PFSK-1 (cell line): ENCODE measurements at regions not wholly inside any gene's neighbourhood (a gene's known extent, or its start where the extent isn't known, plus 50 kb on each side); places are given as distances from the start of the nearest gene placed in this dataset.
A peak's percentile ranks its signal among the peaks of the same experiment; 100 is the strongest.

ENCODE experiments used
- FOXP2 ChIP-seq: optimal IDR thresholded peaks from 2 replicates; pipeline ENCODE3; 2011; ENCODE audit warnings: borderline replicate concordance, control low read depth, inconsistent platforms; ENCODE audit not compliant: insufficient read depth; ENCODE audit errors: extremely low read length, extremely low read depth
- POLR2AphosphoS5 ChIP-seq: IDR thresholded peaks from 2 replicates; pipeline ENCODE4 v1.6.1; 2012; ENCODE audit warnings: low read depth, mild to moderate bottlenecking, control low read depth, low read length, moderate library complexity
- SIN3A ChIP-seq: IDR thresholded peaks from 2 replicates; pipeline ENCODE4 v1.6.1; 2012; ENCODE audit warnings: mild to moderate bottlenecking, low read length, moderate library complexity, borderline replicate concordance; ENCODE audit not compliant: insufficient read depth
- TAF1 ChIP-seq: IDR thresholded peaks from 2 replicates; pipeline ENCODE4 v1.6.1; 2012; ENCODE audit warnings: low read length, control low read depth, borderline replicate concordance; ENCODE audit not compliant: insufficient read depth
- TF ChIP-seq, protein P1 (sequence below), 2 experiments: IDR thresholded peaks; 2 replicates each; pipeline versions ENCODE4 v1.6.1 to v1.8.0; 2011 to 2012; ENCODE audit warnings: low read depth in 2 of 2, low read length in 2 of 2, control low read depth in 1 of 2, inconsistent platforms in 1 of 2, mild to moderate bottlenecking in 1 of 2, moderate library complexity in 1 of 2; ENCODE audit not compliant: insufficient read depth in 1 of 2

DNA sequence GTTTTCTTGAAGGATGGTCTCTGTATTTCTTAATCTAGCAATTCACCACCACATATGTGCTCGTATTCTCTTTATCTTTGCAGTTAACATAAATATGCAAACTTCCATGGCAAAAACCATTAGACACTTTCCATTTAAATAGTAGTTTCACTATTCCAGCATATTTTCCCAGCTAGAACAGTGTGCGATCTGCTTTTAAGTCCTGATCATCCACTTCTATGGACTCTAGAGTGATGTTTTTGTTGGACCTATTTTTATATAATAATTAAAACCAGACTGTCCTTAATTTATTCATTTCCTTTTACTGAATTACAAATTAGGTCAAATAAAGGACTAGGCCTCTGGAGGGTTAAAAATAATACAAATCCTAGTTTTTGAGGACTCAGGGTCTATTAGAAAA lies 418.4 kb upstream of the TRIB2 start:
- no peak for TF ChIP-seq POLR2AphosphoS5
- TF ChIP-seq TAF1, result no peak
- TF ChIP-seq, protein P1, sequence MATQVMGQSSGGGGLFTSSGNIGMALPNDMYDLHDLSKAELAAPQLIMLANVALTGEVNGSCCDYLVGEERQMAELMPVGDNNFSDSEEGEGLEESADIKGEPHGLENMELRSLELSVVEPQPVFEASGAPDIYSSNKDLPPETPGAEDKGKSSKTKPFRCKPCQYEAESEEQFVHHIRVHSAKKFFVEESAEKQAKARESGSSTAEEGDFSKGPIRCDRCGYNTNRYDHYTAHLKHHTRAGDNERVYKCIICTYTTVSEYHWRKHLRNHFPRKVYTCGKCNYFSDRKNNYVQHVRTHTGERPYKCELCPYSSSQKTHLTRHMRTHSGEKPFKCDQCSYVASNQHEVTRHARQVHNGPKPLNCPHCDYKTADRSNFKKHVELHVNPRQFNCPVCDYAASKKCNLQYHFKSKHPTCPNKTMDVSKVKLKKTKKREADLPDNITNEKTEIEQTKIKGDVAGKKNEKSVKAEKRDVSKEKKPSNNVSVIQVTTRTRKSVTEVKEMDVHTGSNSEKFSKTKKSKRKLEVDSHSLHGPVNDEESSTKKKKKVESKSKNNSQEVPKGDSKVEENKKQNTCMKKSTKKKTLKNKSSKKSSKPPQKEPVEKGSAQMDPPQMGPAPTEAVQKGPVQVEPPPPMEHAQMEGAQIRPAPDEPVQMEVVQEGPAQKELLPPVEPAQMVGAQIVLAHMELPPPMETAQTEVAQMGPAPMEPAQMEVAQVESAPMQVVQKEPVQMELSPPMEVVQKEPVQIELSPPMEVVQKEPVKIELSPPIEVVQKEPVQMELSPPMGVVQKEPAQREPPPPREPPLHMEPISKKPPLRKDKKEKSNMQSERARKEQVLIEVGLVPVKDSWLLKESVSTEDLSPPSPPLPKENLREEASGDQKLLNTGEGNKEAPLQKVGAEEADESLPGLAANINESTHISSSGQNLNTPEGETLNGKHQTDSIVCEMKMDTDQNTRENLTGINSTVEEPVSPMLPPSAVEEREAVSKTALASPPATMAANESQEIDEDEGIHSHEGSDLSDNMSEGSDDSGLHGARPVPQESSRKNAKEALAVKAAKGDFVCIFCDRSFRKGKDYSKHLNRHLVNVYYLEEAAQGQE (IDR thresholded peaks at IDR 0.05; ENCODE audit: insufficient read depth in 1 of 2, low read depth in 2 of 2, low read length in 2 of 2), result no peak
- TF ChIP-seq FOXP2, result no peak
- no peak for TF ChIP-seq SIN3A

DNA sequence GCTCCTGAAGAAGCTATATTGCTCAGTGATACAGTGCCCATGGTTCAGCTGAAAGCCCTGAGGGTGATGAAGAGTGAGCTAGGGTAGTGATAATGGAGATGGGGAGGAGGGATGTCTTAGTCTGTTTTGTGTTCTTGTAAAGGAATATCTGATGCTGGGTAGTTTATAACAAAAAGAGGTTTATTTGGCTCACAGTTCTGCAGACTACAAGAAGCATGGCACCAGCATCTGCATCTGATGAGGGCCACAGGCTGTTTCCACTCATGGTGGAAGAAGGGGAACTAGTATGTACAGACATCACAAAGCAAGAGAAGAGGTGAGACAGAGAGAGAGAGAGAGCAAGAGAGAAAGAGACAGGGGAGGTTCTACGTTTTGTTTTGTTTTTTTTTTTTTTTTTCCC lies 417.3 kb upstream of the TRIB2 start:
- TF ChIP-seq FOXP2, result no peak
- no peak for TF ChIP-seq POLR2AphosphoS5
- TF ChIP-seq SIN3A, result no peak
- TF ChIP-seq, protein P1 (IDR thresholded peaks at IDR 0.05; ENCODE audit: insufficient read depth in 1 of 2, low read depth in 2 of 2, low read length in 2 of 2), result no peak
- no peak for TF ChIP-seq TAF1

DNA sequence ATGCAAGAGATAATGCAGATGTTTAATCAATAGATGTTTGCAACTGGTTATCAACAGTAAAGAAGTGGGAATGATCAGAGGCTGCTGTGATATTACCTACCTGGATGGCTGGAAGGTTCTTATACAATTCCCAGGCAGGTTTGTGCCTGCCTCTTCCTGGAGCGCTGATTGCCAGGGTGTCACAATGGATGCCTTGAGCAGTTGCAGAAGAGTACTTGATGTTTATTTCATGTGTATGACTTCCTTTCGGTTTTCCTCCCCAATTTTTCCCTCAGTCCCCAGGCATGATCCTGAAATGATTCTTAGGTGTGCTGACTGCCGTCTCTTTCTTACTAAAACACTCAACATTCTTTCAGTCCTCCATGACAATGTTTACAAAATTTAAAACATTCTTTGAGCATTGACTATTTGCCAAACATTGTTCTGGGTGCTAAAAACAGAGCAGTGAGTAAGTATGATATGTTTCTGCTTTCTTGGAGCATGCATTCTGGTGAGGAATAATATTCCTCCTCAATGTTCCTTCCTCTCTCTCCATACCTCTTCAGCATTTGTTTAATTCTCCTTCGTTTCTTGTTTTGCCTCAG lies 416.6 kb upstream of the TRIB2 start:
- TF ChIP-seq, protein P1 (IDR thresholded peaks at IDR 0.05; ENCODE audit: insufficient read depth in 1 of 2, low read depth in 2 of 2, low read length in 2 of 2), result no peak
- TF ChIP-seq TAF1, result no peak
- no peak for TF ChIP-seq FOXP2
- TF ChIP-seq SIN3A, result no peak

DNA sequence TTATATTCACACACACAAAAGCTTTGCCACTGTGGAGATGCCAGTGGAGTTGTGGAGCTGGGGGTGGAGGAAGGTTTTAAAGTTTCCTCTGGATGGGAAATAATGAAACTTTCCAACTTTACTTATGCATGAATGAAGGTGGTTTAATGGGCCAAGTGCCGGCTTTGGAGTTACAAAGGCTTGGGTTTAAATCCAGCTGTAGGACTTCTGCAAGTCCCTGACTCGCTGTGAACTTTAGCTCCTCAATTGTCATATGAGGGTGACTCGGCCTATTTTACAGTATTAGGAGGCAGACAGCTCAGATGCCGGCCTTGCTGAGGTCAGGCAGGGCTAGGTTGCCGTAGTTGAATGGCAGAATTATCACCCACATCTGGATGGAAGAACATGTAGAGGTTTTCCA lies 415.8 kb upstream of the TRIB2 start:
- TF ChIP-seq, protein P1 (IDR thresholded peaks at IDR 0.05; ENCODE audit: insufficient read depth in 1 of 2, low read depth in 2 of 2, low read length in 2 of 2), result no peak
- TF ChIP-seq SIN3A, result no peak

DNA sequence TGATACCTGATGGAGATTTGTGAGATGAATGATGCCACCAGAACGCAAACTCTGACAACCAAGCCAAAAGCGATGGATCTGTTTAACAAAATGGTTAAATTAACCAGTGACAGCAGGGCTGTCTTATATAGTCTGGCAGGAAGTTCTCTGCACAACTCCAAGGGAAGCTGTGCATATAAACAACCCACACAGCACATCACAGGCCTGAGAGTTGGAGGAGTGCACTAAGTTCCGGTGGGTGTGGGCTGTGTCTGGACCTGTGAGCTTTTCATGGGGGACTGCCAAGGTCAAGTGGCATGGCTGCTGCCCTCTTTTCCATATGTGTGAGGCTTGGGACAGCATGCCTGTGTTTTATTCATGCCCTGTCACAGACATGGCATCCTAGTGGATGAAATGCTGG lies 414.6 kb upstream of the TRIB2 start:
- TF ChIP-seq SIN3A (no peak), FOXP2 (peak; percentile 85), TAF1 (no peak)
